A549 (cell line): ENCODE measurements at regions not wholly inside any gene's neighbourhood (a gene's known extent, or its start where the extent isn't known, plus 50 kb on each side); places are given as distances from the start of the nearest gene placed in this dataset.

Experiments
- CHD2 ChIP-seq: fragments of 150-350 bp; IDR thresholded peaks from 2 replicates; pipeline ENCODE4 v1.6.1; 2014; ENCODE audit warnings: low read length; ENCODE audit not compliant: partially characterized antibody
- CTCF ChIP-seq: fragments of >200 bp; sonication (Bioruptor Twin); formaldehyde crosslinking; IDR thresholded peaks from 3 replicates; pipeline ENCODE4 v1.5.1; 2016
- GATA3 ChIP-seq: IDR thresholded peaks from 2 replicates; pipeline ENCODE4 v1.6.1; 2012; ENCODE audit warnings: borderline replicate concordance
- MAX ChIP-seq: IDR thresholded peaks from 2 replicates; pipeline ENCODE4 v1.6.1; 2012
- NPAS2 ChIP-seq: fragments of 250-450 bp; sonication (Bioruptor Pico); IDR thresholded peaks from 2 replicates; pipeline ENCODE4 v1.8.0; 2022; ENCODE audit warnings: mild to moderate bottlenecking, moderate library complexity, borderline replicate concordance
- NR3C1 ChIP-seq: fragments of >200 bp; sonication (Bioruptor Twin); formaldehyde crosslinking; IDR thresholded peaks from 3 replicates; pipeline ENCODE4 v1.6.1; 2017
- POLR2A ChIP-seq: IDR thresholded peaks from 2 replicates; pipeline ENCODE4 v1.6.1; 2012; ENCODE audit warnings: mild to moderate bottlenecking, low read length
- TP53 ChIP-seq: fragments of 250-450 bp; sonication (Bioruptor Pico); IDR thresholded peaks from 2 replicates; pipeline ENCODE4 v1.5.0; 2021; ENCODE audit warnings: mild to moderate bottlenecking, moderate library complexity
- ZC3H11A ChIP-seq: fragments of 450-650 bp; IDR thresholded peaks from 2 replicates; pipeline ENCODE4 v1.6.1; 2014; ENCODE audit warnings: antibody characterized with exemption, mild to moderate bottlenecking

GRCh38 chr3:117306299-117306698 is 596.7 kb downstream of the TUSC7 start:
- no peak for TF ChIP-seq CTCF
- TF ChIP-seq NR3C1: no peak
- TF ChIP-seq ZC3H11A: no peak
- TF ChIP-seq NPAS2 (CRISPR knock-in tag): no peak
- TF ChIP-seq POLR2A: no peak
- TF ChIP-seq MAX: no peak
- no peak for TF ChIP-seq CHD2
- TF ChIP-seq TP53 (CRISPR knock-in tag): no peak
- TF ChIP-seq GATA3: no peak
